GM12873 (cell line): ENCODE measurements at regions not wholly inside any gene's neighbourhood (a gene's known extent, or its start where the extent isn't known, plus 50 kb on each side); places are given as distances from the start of the nearest gene placed in this dataset.

ENCODE experiments used
- CTCF ChIP-seq: IDR thresholded peaks from 2 replicates; pipeline ENCODE4 v1.5.1; 2012; ENCODE audit warnings: low read depth, mild to moderate bottlenecking, moderate library complexity, low read length, control low read depth; ENCODE audit not compliant: insufficient read depth; ENCODE audit errors: missing control alignments

- TF ChIP-seq CTCF = no peak
Observed at GRCh38 chr5:164741376-164741775, 1236.0 kb downstream of the MAT2B start.

GRCh38 chr5:164742025-164742424 lies 1236.6 kb downstream of the MAT2B start:
- no peak for TF ChIP-seq CTCF

- TF ChIP-seq CTCF = no peak
Observed at GRCh38 chr5:164746723-164747122, 1241.3 kb downstream of the MAT2B start.

GRCh38 chr5:164747371-164747770 lies 1242.0 kb downstream of the MAT2B start:
- TF ChIP-seq CTCF = no peak

- TF ChIP-seq CTCF = no peak
Observed at GRCh38 chr5:164748861-164749260, 1243.4 kb downstream of the MAT2B start.

- no peak for TF ChIP-seq CTCF
Observed at GRCh38 chr5:164753434-164753833, 1248.0 kb downstream of the MAT2B start.

- no peak for TF ChIP-seq CTCF
Observed at GRCh38 chr5:164763206-164763605, 1257.8 kb downstream of the MAT2B start.
